Liver (tissue), 3 donors: ENCODE measurements at regions not wholly inside any gene's neighbourhood (a gene's known extent, or its start where the extent isn't known, plus 50 kb on each side); places are given as distances from the start of the nearest gene placed in this dataset.

Experiments used
- RAD21 ChIP-seq, 2 donors: IDR thresholded peaks; 2 replicates each; pipeline ENCODE4 v1.6.1; 2016; ENCODE audit warnings: antibody characterized with exemption in 2 of 2, mild to moderate bottlenecking in 2 of 2
- REST ChIP-seq: IDR thresholded peaks from 2 replicates; pipeline ENCODE4 v1.6.1; 2016; ENCODE audit warnings: antibody characterized with exemption, mild to moderate bottlenecking
- TAF1 ChIP-seq: conservative IDR thresholded peaks from 2 replicates; pipeline ENCODE4 v1.6.1; 2016; ENCODE audit warnings: antibody characterized with exemption, mild to moderate bottlenecking
- YY1 ChIP-seq: IDR thresholded peaks from 2 replicates; pipeline ENCODE4 v1.6.1; 2016; ENCODE audit warnings: antibody characterized with exemption, mild to moderate bottlenecking
- TF ChIP-seq, protein P1 (sequence below): IDR thresholded peaks from 2 replicates; pipeline ENCODE4 v1.6.1; 2016; ENCODE audit warnings: antibody characterized with exemption
- TF ChIP-seq, protein P2 (sequence below): fragments of 150-350 bp; IDR thresholded peaks from 2 replicates; pipeline ENCODE4 v1.5.1; 2017; ENCODE audit warnings: improper control_type of control experiment, low read depth, low read length; ENCODE audit not compliant: missing input control
- TF ChIP-seq, protein P3 (sequence below): IDR thresholded peaks from 2 replicates; pipeline ENCODE4 v1.6.1; 2016; ENCODE audit warnings: antibody characterized with exemption
- donor health status: healthy.
- donor health status: healthy.

- TF ChIP-seq, protein P1, sequence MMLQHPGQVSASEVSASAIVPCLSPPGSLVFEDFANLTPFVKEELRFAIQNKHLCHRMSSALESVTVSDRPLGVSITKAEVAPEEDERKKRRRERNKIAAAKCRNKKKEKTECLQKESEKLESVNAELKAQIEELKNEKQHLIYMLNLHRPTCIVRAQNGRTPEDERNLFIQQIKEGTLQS: no peak
- TF ChIP-seq TAF1: no peak
- TF ChIP-seq, protein P2, sequence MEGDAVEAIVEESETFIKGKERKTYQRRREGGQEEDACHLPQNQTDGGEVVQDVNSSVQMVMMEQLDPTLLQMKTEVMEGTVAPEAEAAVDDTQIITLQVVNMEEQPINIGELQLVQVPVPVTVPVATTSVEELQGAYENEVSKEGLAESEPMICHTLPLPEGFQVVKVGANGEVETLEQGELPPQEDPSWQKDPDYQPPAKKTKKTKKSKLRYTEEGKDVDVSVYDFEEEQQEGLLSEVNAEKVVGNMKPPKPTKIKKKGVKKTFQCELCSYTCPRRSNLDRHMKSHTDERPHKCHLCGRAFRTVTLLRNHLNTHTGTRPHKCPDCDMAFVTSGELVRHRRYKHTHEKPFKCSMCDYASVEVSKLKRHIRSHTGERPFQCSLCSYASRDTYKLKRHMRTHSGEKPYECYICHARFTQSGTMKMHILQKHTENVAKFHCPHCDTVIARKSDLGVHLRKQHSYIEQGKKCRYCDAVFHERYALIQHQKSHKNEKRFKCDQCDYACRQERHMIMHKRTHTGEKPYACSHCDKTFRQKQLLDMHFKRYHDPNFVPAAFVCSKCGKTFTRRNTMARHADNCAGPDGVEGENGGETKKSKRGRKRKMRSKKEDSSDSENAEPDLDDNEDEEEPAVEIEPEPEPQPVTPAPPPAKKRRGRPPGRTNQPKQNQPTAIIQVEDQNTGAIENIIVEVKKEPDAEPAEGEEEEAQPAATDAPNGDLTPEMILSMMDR: no peak
- TF ChIP-seq YY1: no peak
- no peak for TF ChIP-seq REST
- TF ChIP-seq, protein P3, sequence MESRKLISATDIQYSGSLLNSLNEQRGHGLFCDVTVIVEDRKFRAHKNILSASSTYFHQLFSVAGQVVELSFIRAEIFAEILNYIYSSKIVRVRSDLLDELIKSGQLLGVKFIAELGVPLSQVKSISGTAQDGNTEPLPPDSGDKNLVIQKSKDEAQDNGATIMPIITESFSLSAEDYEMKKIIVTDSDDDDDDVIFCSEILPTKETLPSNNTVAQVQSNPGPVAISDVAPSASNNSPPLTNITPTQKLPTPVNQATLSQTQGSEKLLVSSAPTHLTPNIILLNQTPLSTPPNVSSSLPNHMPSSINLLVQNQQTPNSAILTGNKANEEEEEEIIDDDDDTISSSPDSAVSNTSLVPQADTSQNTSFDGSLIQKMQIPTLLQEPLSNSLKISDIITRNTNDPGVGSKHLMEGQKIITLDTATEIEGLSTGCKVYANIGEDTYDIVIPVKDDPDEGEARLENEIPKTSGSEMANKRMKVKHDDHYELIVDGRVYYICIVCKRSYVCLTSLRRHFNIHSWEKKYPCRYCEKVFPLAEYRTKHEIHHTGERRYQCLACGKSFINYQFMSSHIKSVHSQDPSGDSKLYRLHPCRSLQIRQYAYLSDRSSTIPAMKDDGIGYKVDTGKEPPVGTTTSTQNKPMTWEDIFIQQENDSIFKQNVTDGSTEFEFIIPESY: no peak
- no peak for TF ChIP-seq RAD21 (IDR thresholded peaks at IDR 0.05)
Measured at GRCh38 chr13:106295971-106296370, 239.5 kb downstream of the EFNB2 start.
